ENCODE measurements at regions not wholly inside any gene's neighbourhood (a gene's known extent, or its start where the extent isn't known, plus 50 kb on each side); places are given as distances from the start of the nearest gene placed in this dataset.
"Not testable (repeated sequence)": the region's sequence is repeated elsewhere in the genome, so short reads cannot be mapped to it uniquely, and the experiment has no call there.

DNA sequence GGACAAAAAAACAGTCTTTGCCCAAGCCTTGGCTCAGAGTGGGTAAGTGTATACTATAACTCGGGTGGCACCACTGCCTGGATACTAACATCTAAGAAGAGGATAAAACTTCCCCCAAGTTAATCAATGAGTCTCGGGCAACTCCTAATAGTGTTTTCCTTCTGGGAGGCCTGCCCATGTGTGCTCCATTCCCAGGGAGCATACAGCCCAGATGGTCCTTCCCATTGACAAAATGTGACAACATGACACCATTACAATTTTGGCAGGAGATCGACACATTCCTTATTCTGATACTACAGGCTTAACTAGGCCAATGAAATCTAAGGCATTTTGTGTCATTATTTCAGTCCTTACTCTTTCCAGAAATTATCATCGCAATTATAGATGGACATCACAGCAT lies 52.7 kb upstream of the CRIM1 start:
- ATAC-seq = no peak
- no peak for DNase-seq

GRCh38 chr2:36301843-36302242 lies 53.7 kb upstream of the CRIM1 start:
- DNase-seq (no peak), ATAC-seq (no peak)

DNA sequence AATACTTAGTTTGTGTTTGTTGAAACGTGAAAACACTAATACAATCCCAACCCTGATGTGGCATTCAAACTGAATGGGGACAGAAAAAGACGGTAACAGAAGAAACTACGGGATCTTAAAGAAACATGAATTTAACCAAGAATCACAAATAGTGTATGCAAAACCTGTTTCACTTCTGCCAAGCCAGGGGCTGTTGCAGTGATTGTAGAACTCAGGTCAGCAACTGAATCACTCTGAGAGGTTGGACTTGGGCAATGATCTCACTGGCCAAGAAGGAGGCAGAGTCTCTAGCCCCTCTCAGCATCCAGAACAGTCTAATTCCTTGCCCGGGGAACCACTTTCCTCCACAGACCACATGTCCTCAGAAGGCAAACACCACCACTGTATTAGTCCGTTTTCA lies 54.9 kb upstream of the CRIM1 start:
- ATAC-seq = no peak
- no peak for DNase-seq

DNA sequence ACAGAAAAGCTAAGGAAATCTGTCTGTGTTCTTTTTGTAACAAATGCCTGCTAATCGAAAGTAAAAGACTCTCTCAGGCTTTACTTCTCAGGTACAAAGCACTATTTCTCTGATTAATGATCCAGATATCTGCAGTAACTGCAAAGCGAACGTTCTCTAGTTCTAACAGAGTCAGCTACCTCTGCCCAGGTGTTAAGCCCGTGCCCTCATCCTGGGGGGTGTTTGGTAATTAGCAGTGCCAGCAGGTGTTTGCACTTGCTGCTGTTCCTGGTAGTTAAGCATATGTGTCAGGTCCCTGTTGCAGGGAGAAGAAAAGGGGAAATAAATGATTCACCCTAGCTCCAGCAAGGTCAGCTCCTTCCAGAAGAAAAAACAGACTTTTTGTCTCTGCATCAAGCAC lies 58.8 kb upstream of the CRIM1 start:
- no peak for ATAC-seq
- no peak for DNase-seq

DNA sequence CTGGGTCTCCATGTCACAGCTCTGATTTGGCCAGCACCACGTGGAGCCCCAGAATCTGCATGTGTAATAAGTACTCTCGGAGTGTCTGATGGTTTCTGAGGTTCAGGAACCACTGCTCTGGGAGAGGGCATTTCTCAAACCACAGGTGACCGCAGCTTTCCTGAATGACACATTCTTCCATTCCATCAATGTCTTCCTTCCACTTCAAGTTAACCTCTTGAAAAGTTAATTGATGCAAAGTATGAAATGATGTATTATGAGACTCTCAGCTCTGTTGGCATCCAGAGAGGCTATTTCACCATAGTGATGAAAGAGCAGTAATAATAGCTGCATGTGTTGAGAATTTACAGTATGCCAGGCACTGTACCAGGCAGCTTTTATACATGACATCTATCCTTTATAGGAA lies 61.3 kb upstream of the CRIM1 start:
- peak; percentile 85 for ATAC-seq
- DNase-seq = peak; percentile 55

- ATAC-seq = no peak
- no peak for DNase-seq
These were observed 65.2 kb upstream of the CRIM1 start for GRCh38 chr2:36290306-36290856.

- ATAC-seq (no peak), DNase-seq (no peak)
These were observed 65.8 kb upstream of the CRIM1 start for GRCh38 chr2:36289731-36290130.

DNA sequence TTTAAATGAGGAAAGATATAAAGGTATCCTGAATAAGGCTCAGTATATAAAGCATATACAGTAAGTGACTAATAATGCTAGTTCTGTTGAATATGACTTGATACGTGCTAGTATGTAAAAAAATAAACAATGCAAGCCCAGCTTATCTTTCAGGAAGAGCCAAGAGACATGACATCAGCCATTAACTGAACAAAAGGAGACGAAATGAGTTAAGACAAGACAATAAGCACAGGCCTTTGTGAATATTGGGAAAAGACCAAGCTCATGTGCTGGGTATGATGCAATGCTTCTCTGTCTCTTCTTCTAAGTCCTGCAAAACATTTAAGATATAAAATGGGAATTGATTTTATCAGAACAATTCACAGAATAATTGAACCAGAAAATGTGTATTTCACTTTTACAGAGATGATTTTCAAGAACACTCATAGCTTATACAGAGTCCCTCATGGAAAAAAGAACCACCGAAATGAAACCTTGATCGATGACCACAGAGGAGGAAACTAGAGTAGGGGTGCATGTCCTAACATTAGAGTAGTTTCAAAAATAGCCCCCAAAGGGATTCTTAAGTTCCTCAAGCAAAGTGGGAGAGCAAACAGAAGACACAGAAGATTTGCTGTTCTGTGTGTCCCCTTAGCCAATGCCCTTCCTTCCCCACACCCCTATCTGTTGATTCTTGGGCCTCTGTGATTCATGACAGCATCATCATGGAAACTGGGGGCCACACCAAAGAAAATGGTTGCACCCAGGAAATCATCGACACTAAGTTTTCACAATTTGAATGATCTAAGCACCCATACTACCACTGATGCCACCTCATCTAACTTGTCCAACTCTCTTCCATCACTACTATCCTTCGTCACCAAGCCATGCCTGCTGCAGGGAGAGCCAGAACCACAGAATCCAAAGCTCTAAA lies 68.0 kb upstream of the CRIM1 start:
- peak; percentile 90 for ATAC-seq
- peak; percentile 47 for DNase-seq

- not testable (repeated sequence) for DNase-seq, ATAC-seq
These were observed 76.1 kb upstream of the CRIM1 start for GRCh38 chr2:36279506-36279905.

GRCh38 chr2:36277881-36278523 lies 77.6 kb upstream of the CRIM1 start:
- peak; percentile 58 for ATAC-seq
- DNase-seq = no peak

GRCh38 chr2:36277146-36277808 lies 78.3 kb upstream of the CRIM1 start:
- DNase-seq (peak; percentile 31), ATAC-seq (peak; percentile 92)

- no peak for ATAC-seq
- no peak for DNase-seq
These were observed 84.3 kb upstream of the CRIM1 start for GRCh38 chr2:36271266-36271665.

- DNase-seq (no peak), ATAC-seq (no peak)
These were observed 84.8 kb upstream of the CRIM1 start for GRCh38 chr2:36270758-36271157.

DNA sequence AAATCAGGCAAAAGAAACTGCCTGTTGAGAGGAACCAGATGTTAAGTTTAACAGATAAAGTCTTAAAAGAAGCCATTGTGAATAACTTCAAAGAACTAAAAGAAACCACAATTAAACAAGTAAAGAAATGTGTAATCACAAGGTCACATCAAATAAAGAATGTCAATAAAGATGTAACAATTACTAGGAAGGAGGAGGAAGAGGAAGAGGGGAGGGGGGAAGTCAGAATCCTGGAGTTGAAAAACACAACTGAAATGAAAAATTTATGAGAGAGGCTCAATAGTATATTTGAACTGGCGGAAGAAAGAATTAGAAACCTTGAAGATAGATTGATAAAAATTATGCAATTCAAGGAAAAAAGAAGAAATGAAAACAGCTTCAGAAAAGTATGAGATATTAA lies 88.4 kb upstream of the CRIM1 start:
- ATAC-seq (no peak), DNase-seq (no peak)

- no peak for DNase-seq
- ATAC-seq = no peak
These were observed 88.9 kb upstream of the CRIM1 start for GRCh38 chr2:36266536-36267121.

GRCh38 chr2:36262581-36262980 lies 93.0 kb upstream of the CRIM1 start:
- DNase-seq (no peak), ATAC-seq (no peak)

GRCh38 chr2:36255863-36256262 lies 99.7 kb upstream of the CRIM1 start:
- ATAC-seq = no peak
- DNase-seq = no peak

DNA sequence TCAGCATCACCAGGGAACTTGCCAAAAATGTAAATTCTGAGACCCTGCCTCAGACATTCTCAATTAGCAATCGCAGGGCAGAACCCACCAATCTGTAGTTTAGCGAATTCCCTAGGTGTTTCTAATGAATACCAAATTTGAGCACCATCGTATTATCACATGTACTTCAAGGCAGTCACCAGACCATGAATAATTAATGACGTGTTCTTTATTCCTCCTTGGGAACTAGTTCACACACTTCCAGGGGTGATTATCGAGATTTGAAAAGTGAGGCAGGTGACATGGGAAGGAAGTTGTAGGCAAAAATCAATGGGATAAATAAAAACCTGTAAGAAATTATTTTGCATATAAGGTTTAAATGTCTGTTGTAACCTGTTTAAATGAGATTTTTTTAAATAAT lies 102.5 kb upstream of the CRIM1 start:
- no peak for DNase-seq
- ATAC-seq = no peak

DNA sequence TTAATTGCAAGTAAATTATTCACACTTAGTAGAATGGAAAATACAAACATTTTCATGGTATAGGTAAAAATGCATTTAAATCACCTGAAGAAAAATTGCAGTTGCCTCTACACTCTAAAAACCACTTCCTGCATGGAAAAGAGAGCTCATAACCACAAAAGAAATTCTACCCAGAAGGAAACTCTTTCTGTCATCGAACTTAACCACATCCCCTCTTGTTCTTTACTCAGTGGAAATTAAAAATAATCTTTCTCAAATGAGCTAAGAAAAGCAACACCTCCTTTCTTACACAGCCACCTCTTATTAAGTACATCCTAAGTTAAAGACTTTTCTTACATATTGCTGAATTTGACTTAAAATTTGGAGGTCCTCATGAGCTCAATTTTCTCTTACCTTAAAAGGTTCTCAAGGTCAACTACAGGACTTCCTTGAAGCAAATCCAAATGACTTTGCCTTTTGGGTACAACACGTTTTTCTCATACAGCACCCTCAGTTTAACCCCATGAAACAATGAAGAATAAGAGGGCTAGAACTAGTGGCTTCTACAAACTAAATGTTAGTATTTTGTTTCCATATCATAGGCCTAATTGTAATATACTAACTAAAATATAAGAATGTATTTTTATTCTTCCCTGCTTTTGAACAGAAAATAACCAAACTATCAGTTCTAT lies 109.1 kb upstream of the CRIM1 start:
- ATAC-seq (peak; percentile 81), DNase-seq (no peak)

DNA sequence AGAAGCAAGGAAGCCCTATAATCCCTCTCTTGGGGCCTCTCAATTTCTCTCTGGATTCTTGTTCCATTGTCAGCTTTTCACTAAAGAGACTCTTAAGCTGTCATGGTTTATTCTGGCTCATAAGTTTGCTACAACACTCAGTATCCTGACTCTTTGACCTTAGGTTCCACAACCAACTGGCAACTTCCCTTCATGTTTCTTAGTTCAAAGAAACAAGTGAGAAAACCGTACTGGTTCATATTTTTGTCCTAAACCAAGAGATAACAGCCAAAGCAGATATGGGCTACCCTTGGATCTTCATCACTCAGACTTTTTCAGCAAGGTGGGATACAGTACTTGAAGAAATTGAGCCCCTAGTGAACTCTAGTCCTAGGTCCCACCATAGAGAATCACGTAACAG lies 109.9 kb upstream of the CRIM1 start:
- no peak for ATAC-seq

DNA sequence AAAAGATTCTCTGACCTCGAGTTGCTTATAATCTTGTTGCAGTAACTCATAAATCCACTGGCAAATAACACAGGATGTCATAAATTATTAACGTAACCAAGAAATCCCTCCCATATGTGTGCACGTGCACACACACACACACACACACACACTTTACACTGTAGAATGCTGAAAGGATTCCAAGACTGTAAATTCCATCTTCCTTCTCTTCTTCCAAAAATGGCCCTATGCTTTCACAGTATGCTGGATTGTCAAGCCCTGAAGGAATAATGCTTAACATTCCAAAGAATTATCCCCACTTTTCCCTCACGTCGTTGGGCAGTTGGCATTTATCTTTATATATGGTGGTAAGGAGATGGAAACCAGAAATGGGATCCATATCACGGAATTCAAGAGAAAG lies 117.5 kb upstream of the CRIM1 start:
- DNase-seq (no peak), ATAC-seq (no peak)

More for the DNA sequence above, 109.9 kb upstream of the CRIM1 start:
- no peak for DNase-seq

- ATAC-seq (no peak), DNase-seq (no peak)
These were observed 119.7 kb upstream of the CRIM1 start for GRCh38 chr2:36235882-36236281.
